GM18498 (cell line): ENCODE measurements at regions not wholly inside any gene's neighbourhood (a gene's known extent, or its start where the extent isn't known, plus 50 kb on each side); places are given as distances from the start of the nearest gene placed in this dataset.

Source experiments
- ATAC-seq: cut with Tn5 transposase; IDR thresholded peaks from one replicate; pipeline ENCODE4 v1.9.1; 2021; ENCODE audit warnings: mild to moderate bottlenecking, moderate library complexity; ENCODE audit not compliant: unreplicated experiment

DNA sequence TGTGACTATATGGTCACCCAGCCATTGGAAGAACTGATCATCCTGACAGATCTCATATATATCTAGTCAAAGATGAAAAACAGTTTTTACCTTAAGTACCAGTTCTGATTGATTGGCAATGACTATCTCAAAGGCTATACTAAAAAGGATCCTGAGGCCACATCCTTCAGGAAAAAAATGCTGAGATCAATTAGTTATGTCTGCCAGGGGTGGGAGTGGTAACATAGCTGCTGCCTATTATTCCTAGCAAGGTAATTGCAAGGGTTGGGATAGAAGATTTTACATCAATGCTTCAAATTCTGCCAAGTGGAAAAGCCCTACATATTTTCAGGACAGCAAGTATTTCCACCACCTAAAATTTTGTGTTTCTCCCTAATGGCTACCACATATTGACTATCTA, 114.7 kb downstream of the C1D start:
- no peak for ATAC-seq

DNA sequence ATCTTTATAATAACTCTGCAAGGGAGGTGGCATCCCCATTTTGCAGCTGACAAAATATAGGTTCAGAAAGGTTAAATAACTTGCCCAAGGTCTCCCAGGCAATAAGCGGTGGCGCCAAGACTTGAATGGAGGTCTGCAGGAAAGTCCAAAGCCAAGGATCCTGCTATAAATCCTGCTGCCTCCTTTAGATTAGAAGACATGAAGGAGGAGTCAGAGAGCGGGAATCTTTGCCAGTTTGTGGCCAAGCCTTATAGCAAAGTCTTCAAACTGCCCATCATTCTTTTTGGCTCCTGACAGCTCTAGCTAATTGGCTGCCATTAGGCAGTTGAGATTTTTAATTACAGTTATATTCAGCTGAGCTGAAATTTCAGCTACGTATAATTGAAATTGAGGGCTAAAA, 114.3 kb downstream of the C1D start:
- ATAC-seq: no peak

DNA sequence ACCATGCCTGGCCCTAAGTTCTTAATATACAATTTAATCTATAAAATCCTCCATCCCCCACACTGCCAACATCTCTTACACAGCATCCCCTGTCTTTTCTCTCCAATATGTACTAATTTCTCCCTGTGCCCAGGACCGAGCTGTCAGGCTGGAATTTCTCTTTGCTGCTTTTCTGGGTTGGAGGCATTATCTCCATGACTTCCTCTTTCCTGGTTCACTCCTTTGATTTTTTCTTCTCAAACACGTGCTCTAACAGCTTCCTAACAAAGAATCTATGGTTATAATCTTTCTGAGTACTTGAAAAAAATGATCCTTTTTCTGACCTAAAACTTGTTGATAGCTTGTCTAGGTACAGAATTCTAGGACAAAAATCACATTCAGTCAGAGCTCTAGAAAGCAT, 112.8 kb downstream of the C1D start:
- no peak for ATAC-seq

DNA sequence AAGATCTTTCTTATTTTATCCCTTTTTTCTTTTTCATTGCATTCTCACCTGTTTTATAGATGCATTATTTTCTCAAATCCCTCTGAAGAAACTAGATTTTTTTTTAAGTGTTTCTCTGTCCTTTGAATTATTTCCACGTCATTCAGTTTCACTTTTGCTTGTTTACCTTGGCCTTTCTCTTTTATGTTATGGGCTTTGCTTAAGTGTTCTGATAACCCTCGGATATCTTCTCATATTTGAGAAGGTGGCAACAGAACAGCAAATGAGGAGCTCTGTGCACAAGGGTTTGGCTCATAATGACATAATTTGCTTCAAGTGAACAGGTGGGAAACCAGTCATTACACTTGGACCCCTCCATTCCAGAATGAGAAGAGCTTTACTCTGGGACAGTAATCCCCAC, 111.9 kb downstream of the C1D start:
- no peak for ATAC-seq

DNA sequence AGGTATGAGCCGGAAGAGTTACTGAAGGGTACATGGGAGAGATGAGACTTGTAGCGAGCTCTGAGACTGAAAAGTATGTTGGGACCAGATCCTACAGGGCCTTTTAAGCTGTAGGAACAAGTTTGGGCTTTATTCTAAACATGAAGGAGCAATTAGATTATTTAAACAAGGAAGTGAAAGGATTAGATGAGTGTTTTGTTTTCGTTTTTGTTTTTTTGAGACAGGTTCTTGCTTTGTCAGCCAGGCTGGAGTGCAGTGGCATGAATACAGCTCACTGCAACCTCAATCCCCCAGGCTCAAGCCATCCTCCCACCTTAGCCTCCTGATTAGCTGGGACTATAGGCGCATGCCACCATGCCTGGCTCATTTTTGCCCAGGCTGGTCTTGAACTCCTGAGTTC, 110.7 kb downstream of the C1D start:
- peak; percentile 72 for ATAC-seq

DNA sequence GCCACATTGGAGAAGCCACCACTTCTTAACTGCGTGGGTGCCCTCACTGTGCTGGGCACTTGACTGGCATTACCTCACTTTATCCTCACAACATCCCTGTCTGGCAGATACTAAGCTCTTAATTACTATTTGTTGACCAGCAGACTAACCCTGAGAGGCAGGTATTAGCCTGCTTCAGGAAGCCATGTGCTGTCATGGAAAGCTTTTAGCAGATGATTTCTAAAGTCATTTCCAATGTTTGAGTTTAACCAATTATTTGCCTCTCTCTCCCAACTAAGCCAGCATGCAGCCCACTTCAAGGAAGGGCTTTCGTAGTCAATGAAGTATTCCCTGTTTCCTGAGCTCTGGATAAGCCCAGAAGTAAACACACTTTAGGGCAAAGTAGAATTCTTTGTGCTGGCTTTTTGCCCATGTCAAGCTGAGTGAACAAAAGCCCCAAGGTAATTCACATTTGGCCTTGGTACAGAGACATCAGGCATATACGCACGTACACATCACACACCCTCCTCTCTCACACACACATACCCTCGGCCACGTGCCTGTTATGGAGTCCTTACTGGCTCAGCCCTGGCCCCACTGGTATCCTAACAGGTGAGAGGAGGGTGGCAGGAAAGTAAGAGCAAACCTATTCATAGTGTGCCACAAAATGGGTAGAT, 108.6 kb downstream of the C1D start:
- ATAC-seq: no peak

DNA sequence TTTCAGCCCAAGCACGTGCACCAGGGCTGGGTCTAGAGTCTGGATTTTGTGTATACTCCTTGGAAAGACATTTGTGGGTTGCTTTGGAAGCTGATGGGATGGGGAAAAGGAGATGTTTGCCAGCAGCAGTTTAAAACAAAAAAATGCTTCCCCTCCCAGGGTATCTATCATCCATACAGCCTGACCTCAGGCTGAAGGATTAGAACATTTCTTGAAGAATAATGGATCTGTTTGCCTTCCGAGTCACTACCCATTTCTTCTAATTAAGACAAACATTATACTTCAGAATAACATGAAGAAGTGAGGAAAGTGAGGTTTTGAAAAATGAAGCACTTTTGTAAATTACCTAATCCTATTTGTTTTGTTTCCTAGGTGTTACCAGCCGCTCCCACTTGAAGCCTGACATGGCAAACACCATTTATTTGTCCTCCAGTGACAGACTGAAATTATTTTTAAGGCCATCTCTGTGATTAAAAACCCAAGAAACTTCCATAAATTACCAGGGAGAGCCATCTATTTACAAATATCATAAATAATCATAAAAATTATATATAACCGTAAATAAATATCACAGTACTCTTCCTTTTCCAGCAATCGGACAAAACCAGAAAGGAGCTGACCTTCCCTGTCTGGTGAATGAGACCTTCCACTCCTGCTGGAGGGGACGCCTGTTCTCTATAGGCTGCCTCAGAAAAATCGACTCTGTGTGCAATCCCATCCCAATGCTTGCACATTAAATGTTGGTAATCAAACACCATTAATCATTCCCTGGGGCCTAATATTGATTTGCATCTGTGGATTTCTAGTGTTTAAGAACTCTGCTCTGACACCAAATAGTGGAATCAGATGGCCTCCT, 106.8 kb downstream of the C1D start:
- ATAC-seq: no peak

DNA sequence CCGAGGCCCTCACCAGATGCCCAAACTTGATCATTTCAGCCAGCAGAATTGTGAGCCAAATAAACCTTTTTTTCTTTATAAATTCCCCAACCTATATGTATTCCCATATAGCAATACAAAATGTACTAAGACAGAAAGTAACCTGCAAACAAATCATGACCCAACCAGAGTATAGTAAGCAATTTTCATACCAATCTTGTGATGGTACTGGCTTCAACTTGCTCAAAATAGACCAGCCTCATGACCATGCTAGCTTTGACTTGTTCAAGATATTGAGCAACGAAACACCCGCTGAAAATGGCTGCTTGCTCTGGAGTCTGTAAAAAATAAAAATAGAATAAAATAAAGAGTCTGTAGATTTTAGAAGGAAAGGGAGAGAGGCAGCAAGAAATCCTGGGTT, 97.6 kb downstream of the C1D start:
- ATAC-seq: no peak

DNA sequence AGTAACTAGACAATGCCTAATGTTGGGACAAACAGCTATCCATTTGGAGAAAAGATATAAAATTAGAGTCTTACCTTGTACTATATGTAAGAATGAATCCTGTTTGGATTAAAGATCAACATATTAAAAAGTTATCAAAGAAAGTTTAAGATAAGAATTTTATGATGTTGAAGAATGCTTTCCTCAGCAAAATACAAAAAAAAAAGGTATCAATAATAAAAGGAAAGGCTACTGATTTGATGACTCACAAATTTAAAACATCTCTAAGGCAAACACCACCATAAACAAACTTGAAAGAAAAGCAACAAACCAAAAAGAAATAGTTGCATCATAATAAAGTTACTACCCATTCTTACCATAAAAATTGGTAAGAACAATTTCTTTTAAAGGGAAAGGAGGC, 92.7 kb downstream of the C1D start:
- ATAC-seq: no peak

DNA sequence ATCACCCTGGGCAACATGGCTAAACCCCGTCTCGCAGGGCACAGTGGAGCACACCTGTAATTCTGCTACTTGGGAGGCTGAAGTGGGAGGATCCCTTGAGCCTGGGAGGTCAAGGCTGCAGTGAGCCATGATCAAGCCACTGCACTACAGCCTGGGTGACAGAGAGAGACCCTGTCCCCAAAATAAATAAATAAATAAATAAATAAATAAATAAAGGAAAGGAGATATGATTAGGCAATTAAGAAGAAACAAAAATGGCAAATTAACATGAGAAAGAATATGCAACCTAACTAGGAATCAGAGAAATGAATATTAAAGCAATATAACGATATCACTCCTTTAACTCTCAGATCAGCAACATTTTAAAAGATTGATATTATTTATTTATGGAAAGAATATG, 92.3 kb downstream of the C1D start:
- ATAC-seq: no peak

DNA sequence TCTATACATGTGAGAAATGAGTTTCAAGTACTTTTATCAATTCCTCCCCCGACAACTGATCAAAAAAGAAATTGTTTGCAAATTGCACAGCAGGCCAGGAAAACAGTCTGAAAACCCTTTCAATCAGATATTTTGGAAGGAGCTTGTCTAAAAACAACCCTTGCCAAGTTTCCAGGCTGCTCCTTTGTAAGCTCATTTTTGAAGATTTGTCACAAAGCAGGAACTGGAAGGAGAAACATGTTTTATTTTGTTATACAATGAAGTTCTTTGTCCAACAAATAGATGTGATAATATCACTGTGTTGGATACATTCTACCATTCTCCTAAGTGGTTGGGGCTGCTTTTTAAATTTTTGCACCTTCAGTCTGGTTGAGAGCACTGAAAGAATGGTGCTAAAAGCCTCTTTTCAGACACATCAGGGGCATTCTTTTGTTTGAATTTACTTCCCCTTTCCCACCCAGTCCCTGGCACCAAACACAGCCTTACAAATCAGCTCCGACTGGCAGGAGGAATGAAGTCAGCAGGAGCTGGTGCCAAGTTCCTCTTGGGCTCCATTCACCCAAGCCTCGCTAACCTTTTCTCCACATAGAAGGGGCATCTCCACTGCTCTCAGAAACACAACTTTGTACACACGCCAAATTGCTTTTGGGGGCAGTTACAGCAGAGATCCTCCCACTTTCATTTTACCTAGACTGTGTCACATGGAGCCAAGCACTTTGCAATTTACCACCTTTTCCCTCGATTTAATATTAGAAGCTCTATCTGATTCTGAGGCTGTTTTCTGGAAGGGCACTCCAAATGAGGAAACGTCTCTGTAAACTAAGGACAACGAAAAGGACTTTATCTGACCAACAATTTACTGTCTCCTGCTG, 88.0 kb downstream of the C1D start:
- ATAC-seq: no peak

DNA sequence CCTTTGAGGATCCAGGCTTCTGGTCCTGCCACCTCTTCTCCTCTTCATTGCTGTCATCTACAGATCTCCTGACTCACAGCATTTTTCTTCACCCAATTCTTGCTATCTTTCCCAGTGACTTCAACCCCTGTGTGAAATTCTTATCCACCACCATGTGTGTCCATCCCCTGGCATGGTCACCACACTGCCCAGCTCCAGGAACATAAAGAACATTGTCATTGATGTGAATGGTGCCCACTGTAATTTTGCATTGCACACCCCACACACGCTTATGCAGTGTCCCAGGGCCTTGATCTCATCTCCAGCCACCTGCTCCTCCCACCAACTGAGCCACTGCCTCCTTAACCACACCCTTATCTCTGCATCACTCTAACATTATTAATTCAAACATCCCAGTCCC, 85.3 kb downstream of the C1D start:
- ATAC-seq: no peak

DNA sequence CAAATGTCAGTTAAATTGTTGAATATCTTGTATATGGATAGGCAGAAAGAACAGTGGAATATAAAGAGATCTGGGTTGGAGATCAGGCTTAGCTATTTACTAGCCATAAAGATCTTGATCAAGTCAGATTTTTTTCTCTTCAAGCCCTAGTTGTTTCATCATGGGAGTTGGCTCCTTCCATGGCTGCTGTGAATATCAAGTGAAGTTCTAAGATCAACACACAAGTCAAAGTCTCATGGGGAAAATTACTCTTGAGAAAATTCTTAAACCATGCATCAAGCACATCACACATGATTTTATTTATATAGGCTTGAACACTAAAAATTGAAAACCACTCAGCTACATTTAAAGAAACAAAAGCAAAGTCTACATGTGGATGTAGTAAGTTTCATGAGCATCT, 79.8 kb downstream of the C1D start:
- no peak for ATAC-seq

DNA sequence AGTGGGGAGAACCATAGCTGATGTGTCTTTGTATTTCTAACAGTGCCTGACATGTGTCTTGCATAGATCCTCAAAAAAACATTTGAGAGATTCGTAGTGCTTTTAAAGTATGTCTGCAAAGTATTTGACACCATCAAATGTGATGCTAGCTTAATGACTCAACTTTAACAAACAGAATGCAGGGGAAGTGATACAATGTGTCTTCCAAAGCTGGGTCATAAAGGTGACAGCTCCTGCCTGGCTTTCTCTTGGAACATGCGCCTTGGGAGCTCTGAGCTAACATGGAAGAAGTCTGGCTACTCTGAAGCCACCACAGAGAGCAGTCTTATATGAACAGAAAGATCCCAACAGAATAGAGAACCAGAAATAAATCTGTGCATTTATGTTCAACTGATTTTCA, 78.2 kb downstream of the C1D start:
- no peak for ATAC-seq

DNA sequence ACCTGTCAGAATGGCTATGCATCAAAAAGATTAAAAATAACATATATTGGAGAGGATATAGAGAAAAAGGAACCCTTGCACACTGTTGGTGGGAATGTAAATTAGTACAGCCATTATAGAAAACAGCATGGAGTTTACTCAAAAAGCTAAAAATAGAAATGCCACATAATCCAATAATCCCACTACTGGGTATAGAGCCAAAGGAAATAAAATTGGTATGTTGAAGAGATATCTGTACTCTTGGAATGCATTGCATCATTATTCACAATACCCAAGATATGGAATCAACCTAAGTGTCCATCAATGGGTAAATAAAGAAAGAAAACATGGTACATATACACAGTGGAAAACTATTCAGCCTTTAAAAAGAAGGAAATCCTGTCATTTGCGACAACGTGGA, 77.2 kb downstream of the C1D start:
- ATAC-seq: no peak

DNA sequence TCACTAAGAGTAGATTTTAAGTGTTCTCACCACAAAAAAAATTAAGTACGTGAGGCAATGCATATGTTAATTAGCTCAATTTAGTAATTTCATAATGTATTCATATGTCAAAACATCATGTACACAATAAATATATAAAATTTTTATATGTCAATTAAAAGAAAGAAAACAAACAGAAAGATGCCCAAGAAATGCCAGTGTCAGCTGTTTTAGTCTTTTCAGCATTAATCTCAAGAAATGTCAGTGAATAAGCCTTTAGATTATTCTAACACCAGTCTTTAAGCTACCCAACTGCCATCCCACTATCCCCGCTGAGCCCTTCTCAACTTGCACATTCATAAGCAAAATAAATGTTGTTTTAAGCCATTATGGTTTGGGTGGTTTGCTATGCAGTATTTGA, 76.5 kb downstream of the C1D start:
- ATAC-seq: no peak
